Activated T-helper 17 cell treated with anti-CD3 and anti-CD28 coated beads, Interleukin-2, amount 50 U/mL, for 72 hours (primary cell): ENCODE measurements at regions not wholly inside any gene's neighbourhood (a gene's known extent, or its start where the extent isn't known, plus 50 kb on each side); places are given as distances from the start of the nearest gene placed in this dataset.
A peak's percentile ranks its signal among the peaks of the same experiment; 100 is the strongest.
"Not testable (repeated sequence)": the region's sequence is repeated elsewhere in the genome, so short reads cannot be mapped to it uniquely, and the experiment has no call there.

Experiments used
- ATAC-seq: fragments of 150-1000 bp; cut with Tn5 transposase; replicated peaks from 2 replicates; pipeline ENCODE4 v1.10.0; 2021; ENCODE audit warnings: mild to moderate bottlenecking, moderate library complexity
- H3K27ac Mint-ChIP-seq: one replicate; pipeline ENCODE4 v1.8.0; 2022; ENCODE audit warnings: mixed read lengths
- H3K27me3 Mint-ChIP-seq: one replicate; pipeline ENCODE4 v1.8.0; 2022; ENCODE audit warnings: mixed read lengths
- H3K36me3 Mint-ChIP-seq: one replicate; pipeline ENCODE4 v1.8.0; 2022; ENCODE audit warnings: low read depth, mild to moderate bottlenecking, mixed read lengths
- H3K4me1 Mint-ChIP-seq: one replicate; pipeline ENCODE4 v1.8.0; 2022; ENCODE audit warnings: mixed read lengths
- H3K4me3 Mint-ChIP-seq: one replicate; pipeline ENCODE4 v1.8.0; 2022; ENCODE audit warnings: mild to moderate bottlenecking, mixed read lengths
- H3K9me3 Mint-ChIP-seq: one replicate; pipeline ENCODE4 v1.8.0; 2022; ENCODE audit warnings: mixed read lengths

DNA sequence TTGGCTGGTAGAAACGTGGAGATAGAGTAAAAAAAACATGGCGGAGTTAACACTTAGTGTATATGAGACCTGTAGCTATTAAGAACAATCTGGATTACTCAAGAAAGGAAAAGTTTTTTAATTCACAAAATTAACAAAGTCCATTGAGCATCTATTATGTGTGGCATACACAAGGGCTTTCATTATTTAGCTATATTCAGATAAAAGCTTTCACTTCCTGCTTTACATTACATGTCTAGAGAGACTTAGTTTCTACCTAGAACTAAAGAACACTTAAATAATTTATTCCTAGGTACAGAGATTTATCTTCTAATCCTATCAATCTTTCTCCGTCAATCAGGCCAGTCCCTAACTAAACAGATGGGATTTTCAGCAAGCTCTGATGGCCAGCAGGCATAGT lies 196.0 kb upstream of the SLC39A10 start:
- Mint-ChIP-seq H3K9me3 (peaks cover 7% of the 10 kb centered on the region), H3K36me3 (no peaks in the 10 kb centered on the region), H3K4me1 (no peaks in the 10 kb centered on the region), H3K27me3 (no peaks in the 10 kb centered on the region), H3K4me3 (no peak overlapping the region), H3K27ac (no peak overlapping the region)
- no peak for ATAC-seq

DNA sequence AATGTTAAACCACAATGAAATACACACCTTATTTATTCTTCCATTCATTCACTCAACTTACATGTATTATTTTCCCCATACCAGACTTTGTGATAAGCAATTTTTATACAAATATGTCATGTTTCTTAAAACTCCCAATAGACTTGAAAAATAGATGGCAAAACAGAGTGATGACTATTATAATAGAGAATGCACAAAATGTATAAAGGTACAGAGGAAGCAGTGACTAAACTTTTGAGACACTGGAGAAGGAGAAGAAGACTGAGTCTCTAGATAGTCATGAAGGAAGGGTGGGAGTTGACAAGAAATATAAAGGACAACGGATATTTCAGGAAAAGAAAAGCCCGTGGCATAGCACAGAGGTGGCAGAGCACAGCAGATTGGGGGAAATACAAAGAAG lies 198.1 kb upstream of the SLC39A10 start:
- Mint-ChIP-seq H3K4me3 (no peak overlapping the region), H3K36me3 (no peaks in the 10 kb centered on the region), H3K27me3 (no peaks in the 10 kb centered on the region), H3K9me3 (peaks cover 3% of the 10 kb centered on the region), H3K4me1 (peaks cover 7% of the 10 kb centered on the region), H3K27ac (no peak overlapping the region)
- ATAC-seq = no peak

DNA sequence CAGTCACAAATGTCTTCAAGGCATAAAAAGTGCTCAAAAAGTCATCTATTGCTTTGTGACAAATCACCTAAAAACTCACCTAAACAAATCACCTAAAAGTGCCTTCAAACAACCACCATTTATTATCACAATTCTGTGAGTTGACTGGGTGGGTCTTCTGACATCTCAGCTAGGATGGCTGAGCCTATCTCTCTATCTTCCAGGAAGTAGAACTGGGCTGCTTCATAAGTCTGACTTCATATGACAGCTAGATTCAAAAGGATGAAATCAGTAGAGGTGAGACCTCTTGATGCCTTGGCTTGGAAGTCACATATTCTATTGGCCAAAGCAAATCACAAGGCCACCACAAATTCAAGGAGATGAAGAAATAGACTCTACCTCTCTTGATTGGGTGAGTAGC lies 199.2 kb upstream of the SLC39A10 start:
- peaks cover 3% of the 10 kb centered on the region for H3K9me3 Mint-ChIP-seq
- peaks cover 8% of the 10 kb centered on the region for H3K4me1 Mint-ChIP-seq
- H3K27ac Mint-ChIP-seq = no peak overlapping the region
- H3K36me3 Mint-ChIP-seq = no peaks in the 10 kb centered on the region
- no peak for ATAC-seq
- no peak overlapping the region for H3K4me3 Mint-ChIP-seq
- no peaks in the 10 kb centered on the region for H3K27me3 Mint-ChIP-seq

DNA sequence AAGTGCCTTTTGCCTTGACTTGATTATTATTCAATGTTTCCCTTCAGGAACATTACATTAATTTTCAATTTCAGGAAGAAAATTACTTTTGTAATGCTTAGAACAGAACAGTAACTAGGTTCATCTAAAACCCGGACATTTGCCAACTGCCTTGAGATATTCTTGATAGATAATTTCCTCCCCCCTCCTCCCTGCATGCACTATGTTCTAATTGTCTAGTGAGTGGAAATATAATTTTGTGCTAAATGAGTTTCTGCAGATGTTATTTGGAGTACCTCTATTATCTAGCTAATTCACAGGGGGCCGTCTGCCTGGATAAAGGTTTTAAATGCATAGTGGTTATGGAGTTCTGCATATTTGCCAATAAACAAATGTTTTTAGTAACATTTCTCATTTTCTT lies 200.3 kb upstream of the SLC39A10 start:
- H3K27ac Mint-ChIP-seq = no peak overlapping the region
- H3K4me1 Mint-ChIP-seq = peaks cover 8% of the 10 kb centered on the region
- no peak for ATAC-seq
- H3K4me3 Mint-ChIP-seq = no peak overlapping the region
- H3K27me3 Mint-ChIP-seq = no peaks in the 10 kb centered on the region
- H3K9me3 Mint-ChIP-seq = peaks cover under 1% of the 10 kb centered on the region
- H3K36me3 Mint-ChIP-seq = no peaks in the 10 kb centered on the region

DNA sequence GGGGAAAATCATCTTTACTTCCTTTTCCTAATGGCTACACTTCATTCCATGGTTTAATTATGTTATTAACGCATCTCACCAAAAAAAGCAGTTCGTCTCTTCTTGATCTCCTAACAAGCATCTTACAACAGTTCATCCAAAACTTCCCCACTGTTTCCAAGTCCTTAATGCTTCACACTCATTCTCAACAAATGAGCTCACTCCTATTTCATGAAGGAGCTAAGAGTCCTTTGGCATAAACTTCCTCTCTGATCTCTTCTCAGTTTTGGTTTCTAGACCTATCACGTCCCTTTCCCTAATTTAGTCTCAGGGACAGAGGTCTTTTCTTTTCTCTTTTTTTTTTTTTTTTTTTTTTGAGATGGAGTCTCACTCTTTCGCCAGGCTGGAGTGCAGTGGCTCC lies 205.9 kb upstream of the SLC39A10 start:
- no peak overlapping the region for H3K4me3 Mint-ChIP-seq
- H3K4me1 Mint-ChIP-seq = peaks cover 8% of the 10 kb centered on the region
- H3K9me3 Mint-ChIP-seq = no peaks in the 10 kb centered on the region
- no peaks in the 10 kb centered on the region for H3K36me3 Mint-ChIP-seq
- H3K27ac Mint-ChIP-seq = no peak overlapping the region
- no peaks in the 10 kb centered on the region for H3K27me3 Mint-ChIP-seq
- no peak for ATAC-seq

DNA sequence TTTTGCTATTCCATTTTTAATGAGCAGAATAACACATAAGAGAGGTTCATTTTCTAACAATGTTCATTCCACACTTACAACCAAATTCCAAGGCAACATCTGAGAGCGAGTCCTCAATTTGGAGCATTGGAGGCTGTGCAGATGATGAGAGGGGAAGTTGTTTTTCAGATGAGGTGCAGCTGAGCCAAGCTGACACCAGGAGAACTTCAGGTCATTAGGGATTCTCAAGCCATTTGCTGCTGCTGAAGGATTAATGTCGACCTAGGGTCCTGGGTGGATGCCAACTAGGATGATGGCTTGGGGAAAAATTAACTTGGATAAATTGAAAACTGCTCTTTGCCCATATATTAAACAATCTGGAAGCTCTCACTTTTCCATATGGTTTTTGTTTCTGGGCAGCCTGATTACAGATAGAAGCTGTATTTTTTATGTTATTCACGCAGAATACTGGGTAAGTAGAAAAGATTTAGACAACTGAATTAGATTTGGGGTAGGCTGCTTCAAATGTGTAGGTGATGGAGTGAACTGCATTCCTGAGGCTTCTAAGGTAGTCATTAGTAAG lies 206.4 kb upstream of the SLC39A10 start:
- H3K36me3 Mint-ChIP-seq = no peaks in the 10 kb centered on the region
- no peak overlapping the region for H3K4me3 Mint-ChIP-seq
- no peaks in the 10 kb centered on the region for H3K27me3 Mint-ChIP-seq
- H3K4me1 Mint-ChIP-seq = peaks cover 8% of the 10 kb centered on the region
- ATAC-seq = no peak
- no peaks in the 10 kb centered on the region for H3K9me3 Mint-ChIP-seq
- H3K27ac Mint-ChIP-seq = no peak overlapping the region

DNA sequence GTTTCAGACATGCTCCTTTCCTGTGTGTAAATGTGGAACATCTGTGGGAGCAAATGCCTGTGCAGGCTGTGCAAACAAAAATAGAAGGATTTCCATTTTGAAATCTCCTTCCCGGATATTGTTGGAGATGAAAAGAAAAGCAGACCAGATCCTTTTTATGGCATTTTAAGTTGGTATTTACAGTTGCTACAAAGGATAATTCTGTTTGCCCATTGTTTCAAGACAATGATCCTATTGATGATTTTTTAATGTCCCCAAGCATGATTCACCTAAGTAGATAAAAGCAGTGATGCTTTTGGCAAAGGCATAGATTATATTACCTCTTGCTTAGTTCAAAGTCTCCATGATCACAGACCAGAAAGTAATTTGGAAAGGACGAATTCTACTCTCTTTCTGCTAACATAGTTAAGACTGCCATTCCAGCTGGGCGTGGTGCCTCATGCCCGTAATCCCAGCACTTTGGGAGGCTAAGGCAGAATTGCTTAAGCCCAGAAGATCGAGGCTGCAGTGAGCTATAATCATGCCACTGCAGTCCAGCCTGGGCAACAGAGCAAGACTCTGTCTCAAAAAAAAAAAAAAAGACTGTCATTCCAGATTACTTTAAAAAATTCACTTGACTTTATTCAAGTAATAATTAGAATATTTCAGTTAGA lies 209.6 kb upstream of the SLC39A10 start:
- Mint-ChIP-seq H3K4me3 (no peak overlapping the region), H3K36me3 (no peaks in the 10 kb centered on the region), H3K27me3 (no peaks in the 10 kb centered on the region), H3K27ac (no peak overlapping the region), H3K9me3 (peaks cover 6% of the 10 kb centered on the region), H3K4me1 (peaks cover 6% of the 10 kb centered on the region)
- no peak for ATAC-seq

DNA sequence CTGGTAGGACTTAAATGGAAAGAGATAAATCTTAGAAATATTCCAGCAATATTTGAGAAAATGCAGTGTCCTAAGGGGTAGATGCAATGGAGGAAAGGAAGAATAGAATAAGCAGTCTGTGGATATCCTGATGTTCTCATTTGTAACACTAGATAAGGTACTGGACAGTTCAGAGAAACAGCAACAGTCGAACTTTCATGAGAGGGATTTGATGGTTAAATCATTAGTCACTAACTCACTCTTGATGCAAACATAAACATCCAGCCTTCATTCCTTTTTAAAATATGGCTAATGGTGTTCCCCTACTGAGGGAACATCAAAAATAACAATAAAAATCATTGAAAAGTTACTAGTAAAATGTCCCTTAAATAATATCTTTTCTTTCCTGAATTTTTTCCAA lies 211.4 kb upstream of the SLC39A10 start:
- Mint-ChIP-seq H3K27me3 (no peaks in the 10 kb centered on the region), H3K27ac (no peak overlapping the region), H3K9me3 (peaks cover 15% of the 10 kb centered on the region), H3K4me1 (peaks cover 13% of the 10 kb centered on the region), H3K4me3 (no peak overlapping the region), H3K36me3 (no peaks in the 10 kb centered on the region)
- ATAC-seq = no peak

DNA sequence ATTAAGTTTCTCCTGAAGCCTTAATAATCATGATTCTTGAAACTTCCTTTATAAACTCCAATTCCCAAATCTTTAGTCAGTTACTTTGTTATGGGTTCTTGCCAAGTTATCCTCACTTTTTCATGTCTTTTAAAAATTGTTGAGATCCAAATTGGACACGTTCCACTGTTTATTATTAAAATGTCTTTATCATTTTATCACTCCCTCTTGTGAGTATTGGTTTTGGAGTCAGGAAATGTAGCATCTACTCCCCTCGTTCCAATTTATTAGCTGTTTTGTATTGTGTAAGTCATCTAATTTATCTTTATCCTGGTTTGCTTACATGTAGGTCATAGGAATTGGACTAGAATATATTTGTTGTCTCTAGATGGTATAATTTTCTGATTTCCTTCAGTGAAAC lies 213.1 kb upstream of the SLC39A10 start:
- Mint-ChIP-seq H3K36me3 (no peaks in the 10 kb centered on the region), H3K27ac (no peak overlapping the region), H3K4me1 (peaks cover 13% of the 10 kb centered on the region), H3K27me3 (no peaks in the 10 kb centered on the region), H3K4me3 (no peak overlapping the region), H3K9me3 (peaks cover 15% of the 10 kb centered on the region)
- ATAC-seq = no peak

DNA sequence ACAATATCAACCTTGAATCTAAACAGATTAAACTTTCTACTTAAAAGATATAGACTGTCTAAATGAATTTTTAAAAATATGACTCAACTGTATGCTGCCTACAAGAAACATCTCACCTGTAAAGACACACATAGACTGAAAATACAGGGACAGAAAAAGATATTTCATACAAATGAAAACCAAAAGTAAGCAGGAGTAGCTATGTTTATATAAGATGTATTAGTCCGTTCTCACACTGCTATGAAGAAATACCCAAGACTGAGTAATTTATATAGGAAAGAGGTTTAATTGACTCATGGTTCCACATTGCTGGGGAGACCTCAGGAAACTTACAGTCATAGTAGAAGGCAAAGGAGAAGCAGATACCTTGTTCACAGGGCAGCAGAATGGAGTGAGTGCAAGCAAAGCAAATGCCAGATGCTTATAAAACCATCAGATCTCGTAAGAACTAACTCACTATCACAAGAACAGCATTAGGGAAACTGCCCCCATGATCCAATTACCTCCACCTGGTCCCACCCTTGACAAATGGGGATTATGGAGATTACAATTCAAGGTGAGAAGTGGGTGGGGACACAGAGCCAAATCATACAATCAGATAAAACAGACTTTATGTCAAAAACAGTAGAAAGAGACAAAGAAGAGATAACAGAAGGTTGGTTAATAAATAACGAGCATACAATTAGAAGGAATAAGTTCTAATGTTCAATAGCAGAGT lies 214.4 kb upstream of the SLC39A10 start:
- H3K4me3 Mint-ChIP-seq = peak overlapping the region; percentile 49
- peaks cover 15% of the 10 kb centered on the region for H3K9me3 Mint-ChIP-seq
- peak; percentile 94 for ATAC-seq
- H3K4me1 Mint-ChIP-seq = peaks cover 13% of the 10 kb centered on the region
- H3K27me3 Mint-ChIP-seq = no peaks in the 10 kb centered on the region
- no peaks in the 10 kb centered on the region for H3K36me3 Mint-ChIP-seq
- peak overlapping the region; percentile 87 for H3K27ac Mint-ChIP-seq

DNA sequence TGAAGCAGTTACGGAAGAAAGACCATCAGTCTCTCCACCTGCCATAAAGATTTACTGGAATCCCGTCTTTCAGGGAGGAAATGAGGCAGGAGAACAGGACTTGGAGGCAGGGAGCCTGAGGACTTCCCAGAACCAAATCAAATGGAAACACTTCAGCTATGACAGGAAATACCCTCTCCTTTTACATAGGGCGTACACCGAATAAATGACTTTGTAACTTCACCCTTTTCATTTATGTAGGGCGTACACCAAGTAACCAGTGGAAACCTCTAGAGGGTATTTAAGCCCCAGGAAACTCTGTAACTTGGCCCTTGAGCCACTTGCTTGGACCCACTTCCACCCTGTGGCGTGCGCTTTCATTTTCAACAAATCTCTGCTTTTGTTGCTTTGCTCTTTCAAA lies 218.3 kb upstream of the SLC39A10 start:
- peaks cover 13% of the 10 kb centered on the region for H3K4me1 Mint-ChIP-seq
- H3K27me3 Mint-ChIP-seq = no peaks in the 10 kb centered on the region
- H3K27ac Mint-ChIP-seq = no peak overlapping the region
- ATAC-seq = no peak
- H3K9me3 Mint-ChIP-seq = peaks cover 19% of the 10 kb centered on the region
- H3K4me3 Mint-ChIP-seq = no peak overlapping the region
- no peaks in the 10 kb centered on the region for H3K36me3 Mint-ChIP-seq

DNA sequence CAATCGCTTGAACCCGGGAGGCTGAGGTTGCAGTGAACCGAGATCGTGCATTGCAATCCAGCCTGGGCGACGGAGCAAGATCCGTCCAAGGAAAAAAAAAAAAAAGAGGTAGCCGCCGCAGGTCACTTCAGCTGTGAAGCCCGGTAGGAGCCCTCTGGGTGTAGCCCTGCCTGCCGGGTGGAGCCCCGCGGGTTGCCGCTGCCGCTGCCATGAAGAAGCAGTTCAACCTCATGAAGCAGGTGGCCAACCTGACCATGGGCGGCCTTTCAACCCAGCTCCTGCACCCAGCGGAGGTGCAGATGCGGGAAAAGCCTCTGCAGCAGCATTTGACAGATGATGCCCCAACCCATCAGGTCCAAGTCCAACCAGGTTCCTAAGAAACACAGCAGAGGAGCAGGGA lies 219.5 kb upstream of the SLC39A10 start:
- Mint-ChIP-seq H3K36me3 (no peaks in the 10 kb centered on the region), H3K4me1 (peaks cover 8% of the 10 kb centered on the region), H3K27ac (no peak overlapping the region), H3K27me3 (no peaks in the 10 kb centered on the region), H3K9me3 (peaks cover 14% of the 10 kb centered on the region), H3K4me3 (no peak overlapping the region)
- ATAC-seq = no peak

DNA sequence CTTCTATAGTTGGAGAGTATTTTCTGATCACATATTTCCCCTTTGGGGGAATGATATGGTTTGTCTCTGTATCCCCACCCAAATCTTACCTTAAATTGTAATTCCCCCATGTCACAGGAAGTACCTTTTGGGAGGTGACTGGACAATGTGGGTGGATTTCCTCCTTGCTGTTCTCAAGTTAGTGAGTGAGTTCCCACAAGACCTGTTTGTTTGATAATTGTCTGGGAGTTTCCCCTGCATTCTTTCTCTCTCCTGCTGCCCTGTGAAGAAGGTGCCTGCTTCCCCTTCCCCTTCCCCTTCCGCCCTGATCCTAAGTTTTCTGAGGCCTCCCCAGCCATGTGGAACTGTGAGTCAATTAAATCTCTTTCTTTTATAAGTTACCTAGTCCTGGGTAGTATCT lies 222.7 kb upstream of the SLC39A10 start:
- H3K36me3 Mint-ChIP-seq = no peaks in the 10 kb centered on the region
- H3K9me3 Mint-ChIP-seq = peaks cover 4% of the 10 kb centered on the region
- ATAC-seq = peak; percentile 28
- H3K27ac Mint-ChIP-seq = no peak overlapping the region
- H3K27me3 Mint-ChIP-seq = no peaks in the 10 kb centered on the region
- no peaks in the 10 kb centered on the region for H3K4me1 Mint-ChIP-seq
- no peak overlapping the region for H3K4me3 Mint-ChIP-seq

DNA sequence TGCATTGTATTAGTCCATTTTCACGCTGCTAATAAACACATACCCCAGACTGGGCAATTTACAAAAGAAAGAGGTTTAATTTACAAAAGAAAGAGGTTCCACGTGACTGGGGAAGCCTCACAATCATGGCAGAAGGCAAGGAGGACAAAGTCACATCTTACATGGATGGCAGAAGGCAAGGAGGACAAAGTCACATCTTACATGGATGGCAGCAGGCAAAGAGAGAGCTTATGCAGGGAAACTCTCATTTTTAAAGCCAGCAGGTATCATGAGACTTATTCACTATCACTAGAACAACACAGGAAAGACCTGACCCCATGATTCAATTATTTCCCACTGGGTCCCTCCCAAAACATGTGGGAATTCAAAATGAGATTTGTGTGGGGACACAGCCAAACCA lies 223.3 kb upstream of the SLC39A10 start:
- H3K36me3 Mint-ChIP-seq, H3K27me3 Mint-ChIP-seq, H3K4me1 Mint-ChIP-seq, H3K9me3 Mint-ChIP-seq, H3K4me3 Mint-ChIP-seq, ATAC-seq, H3K27ac Mint-ChIP-seq: not testable (repeated sequence)

DNA sequence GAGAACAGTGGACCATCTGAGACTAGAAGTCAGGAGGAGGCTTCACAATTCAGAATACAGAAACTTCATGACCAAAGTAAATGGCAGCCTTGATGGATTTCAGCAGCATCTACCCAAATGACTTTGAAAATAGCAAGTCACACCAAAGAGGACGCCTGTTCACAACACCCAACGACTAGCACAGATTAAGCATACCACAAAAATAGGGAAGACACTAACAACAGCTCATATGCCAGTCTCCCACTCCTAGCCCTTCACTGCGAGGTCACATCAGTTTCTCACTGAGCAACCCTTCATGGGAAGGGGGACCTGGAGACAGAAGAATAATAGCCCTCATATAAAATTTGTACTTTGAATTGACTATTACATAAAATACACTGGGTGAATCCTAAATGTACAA lies 228.4 kb upstream of the SLC39A10 start:
- no peak for ATAC-seq
- H3K27me3 Mint-ChIP-seq = no peaks in the 10 kb centered on the region
- no peak overlapping the region for H3K27ac Mint-ChIP-seq
- no peaks in the 10 kb centered on the region for H3K9me3 Mint-ChIP-seq
- H3K36me3 Mint-ChIP-seq = no peaks in the 10 kb centered on the region
- H3K4me1 Mint-ChIP-seq = no peaks in the 10 kb centered on the region
- no peak overlapping the region for H3K4me3 Mint-ChIP-seq
